ENCODE measurements at regions not wholly inside any gene's neighbourhood (a gene's known extent, or its start where the extent isn't known, plus 50 kb on each side); places are given as distances from the start of the nearest gene placed in this dataset.

DNA sequence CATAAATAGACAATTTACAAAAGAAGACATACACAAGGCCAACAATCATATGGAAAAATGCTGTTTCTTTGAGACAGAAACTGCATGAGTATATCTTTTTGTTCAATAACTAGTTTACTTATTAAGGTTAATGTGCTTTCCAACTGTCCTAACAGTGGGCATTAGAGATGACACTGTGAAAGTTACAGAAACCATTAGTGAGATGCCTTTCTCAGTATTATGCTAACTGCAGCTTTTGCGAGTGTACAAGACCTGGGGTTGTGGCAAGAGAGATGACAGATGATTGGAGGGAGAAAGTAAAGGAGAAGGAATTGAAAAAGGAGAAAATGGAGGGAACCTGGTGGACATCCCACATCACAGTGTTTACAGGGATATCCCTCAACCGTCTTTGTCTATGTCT, 640.5 kb downstream of the ZPLD1 start:
- no peak for DNase-seq

GRCh38 chr3:103077910-103078309, 643.1 kb downstream of the ZPLD1 start:
- no peak for DNase-seq

GRCh38 chr3:103082501-103082900, 647.7 kb downstream of the ZPLD1 start:
- no peak for DNase-seq

GRCh38 chr3:103083848-103084631, 649.2 kb downstream of the ZPLD1 start:
- no peak for DNase-seq

- no peak for DNase-seq
Observed at GRCh38 chr3:103085465-103085864, 650.6 kb downstream of the ZPLD1 start.

DNA sequence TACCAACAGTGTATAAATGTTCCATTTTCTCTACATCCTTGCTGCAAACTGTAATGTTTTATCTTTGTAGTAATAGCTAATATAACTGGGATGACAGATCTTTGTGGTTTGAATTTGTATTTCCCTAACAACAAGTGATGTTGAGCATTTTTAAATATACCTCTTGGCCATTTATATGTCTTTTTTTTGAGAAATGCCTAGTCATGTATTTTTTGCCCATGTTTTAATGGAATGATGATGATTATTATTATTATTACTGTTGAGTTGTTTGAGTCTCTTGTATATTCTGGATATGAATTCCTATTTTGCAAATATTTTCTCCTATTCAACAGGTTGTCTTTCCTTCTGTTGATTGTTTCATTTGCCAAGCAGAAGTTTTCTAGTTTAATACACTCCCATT, 654.9 kb downstream of the ZPLD1 start:
- DNase-seq, result no peak

DNA sequence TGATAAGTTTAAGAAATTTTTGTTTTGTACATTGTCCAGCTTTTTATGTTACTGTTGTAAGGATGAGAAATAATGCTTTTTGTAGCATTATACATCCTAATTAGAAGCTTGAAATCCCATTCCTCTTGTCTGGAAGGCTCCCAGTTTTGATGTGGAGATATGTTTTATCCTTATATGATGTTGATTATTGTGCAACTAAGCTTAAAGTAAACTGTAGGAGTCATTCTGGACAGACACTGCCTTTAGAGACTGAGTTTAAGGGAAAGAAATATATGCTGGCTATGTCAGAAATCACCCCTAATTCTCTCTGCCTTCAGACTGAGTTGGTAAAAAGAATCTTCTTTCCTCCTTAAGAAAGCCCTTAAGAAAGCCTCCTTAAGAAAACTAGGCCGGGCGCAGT, 670.4 kb downstream of the ZPLD1 start:
- no peak for DNase-seq

GRCh38 chr3:103112273-103112672, 677.5 kb downstream of the ZPLD1 start:
- DNase-seq, result no peak

DNA sequence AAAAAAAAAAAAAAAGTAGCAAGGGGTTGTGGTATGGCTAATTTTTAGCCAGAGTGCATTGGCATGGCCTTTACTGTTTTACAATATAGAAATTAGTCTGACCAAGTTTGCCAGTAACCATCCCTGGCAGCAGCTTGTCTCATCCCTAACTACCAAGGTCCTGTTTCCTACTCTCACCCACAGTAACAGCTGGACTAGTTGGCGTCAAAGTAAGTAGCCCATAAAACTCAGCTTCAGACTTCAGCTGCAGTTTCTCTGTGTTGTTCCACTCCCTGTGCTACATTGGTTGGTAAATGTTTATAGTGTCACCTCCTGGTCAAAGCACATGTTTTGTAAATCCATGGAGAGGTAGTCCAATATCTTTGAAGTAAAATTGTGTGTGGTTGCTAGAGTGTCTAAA, 691.3 kb downstream of the ZPLD1 start:
- no peak for DNase-seq

GRCh38 chr3:103127098-103127630, 692.3 kb downstream of the ZPLD1 start:
- no peak for DNase-seq

DNA sequence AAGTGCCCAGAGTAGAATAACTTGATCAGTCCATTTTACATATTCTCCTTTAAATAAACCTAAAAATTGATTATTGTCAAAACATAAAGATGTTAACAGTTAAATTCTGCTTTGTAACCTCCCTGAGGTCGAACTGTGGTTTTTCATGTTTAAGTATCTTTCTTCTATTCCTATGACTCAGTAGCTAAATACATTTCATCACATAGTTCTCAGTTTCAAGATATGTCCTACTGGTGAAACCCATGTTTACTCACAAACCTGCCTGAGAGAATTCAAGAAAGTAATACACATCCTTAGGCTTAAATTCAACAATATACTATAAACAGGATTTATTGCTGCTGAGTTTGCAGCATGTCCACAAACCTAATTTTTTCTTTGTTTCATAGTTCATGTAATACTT, 692.9 kb downstream of the ZPLD1 start:
- no peak for DNase-seq

DNA sequence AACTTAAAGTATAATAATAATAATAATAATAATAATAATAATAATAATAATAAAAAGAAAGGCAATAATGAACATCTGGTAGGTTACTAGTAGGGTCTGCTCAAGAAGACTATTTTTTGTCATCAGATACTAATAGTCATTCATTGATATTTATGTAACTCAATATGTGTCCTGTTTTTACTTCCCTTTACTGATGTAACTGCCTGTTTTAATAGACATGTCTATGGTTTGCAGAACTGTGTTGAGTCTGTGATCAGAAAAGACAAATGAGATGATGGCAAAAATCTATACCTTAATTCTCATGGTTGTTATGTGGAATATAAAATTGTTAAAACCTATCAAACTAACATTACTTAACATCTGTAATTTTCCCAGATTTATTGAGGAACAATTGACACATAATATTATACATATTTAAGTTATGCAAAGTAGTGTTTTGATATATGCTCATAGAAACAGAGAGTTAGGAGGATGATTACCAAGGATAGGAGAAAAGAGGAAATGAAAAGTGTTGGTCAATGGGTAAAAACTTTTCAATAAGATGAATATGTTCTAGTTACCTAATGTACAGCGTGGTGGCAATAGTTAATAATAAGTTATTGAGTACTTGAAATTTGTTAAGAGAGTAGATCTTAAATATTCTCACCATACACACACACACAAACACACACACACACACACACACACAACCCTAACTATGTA, 699.4 kb downstream of the ZPLD1 start:
- no peak for DNase-seq

GRCh38 chr3:103136621-103137020, 701.8 kb downstream of the ZPLD1 start:
- no peak for DNase-seq

GRCh38 chr3:103137830-103138229, 703.0 kb downstream of the ZPLD1 start:
- DNase-seq, result no peak

- DNase-seq, result no peak
Observed at GRCh38 chr3:103158183-103158582, 723.4 kb downstream of the ZPLD1 start.

- DNase-seq, result no peak
Observed at GRCh38 chr3:103166890-103167289, 732.1 kb downstream of the ZPLD1 start.

GRCh38 chr3:103167850-103168249, 733.0 kb downstream of the ZPLD1 start:
- DNase-seq, result no peak

DNA sequence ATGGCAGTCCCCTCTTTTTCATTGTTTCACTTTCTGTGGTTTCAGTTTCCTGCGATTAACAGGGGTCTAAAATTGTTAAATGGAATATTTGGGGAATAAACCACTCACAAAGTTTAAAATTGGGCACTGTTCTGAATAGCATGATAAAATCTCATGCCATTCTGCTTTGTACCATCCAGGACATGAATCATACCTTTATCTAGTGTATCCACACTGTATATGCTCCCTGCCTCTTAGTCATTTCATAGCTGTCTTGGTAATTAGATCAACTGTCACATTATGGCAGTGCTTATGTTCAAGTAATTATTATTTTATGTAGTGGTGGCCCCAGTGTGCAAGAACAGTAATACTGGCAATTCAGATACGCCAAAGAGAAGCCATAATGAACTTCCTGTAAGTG, 734.5 kb downstream of the ZPLD1 start:
- no peak for DNase-seq

- no peak for DNase-seq
Observed at GRCh38 chr3:103170651-103171050, 735.8 kb downstream of the ZPLD1 start.

GRCh38 chr3:103173940-103174339, 739.1 kb downstream of the ZPLD1 start:
- no peak for DNase-seq

GRCh38 chr3:103181160-103181559, 746.3 kb downstream of the ZPLD1 start:
- DNase-seq, result no peak

DNA sequence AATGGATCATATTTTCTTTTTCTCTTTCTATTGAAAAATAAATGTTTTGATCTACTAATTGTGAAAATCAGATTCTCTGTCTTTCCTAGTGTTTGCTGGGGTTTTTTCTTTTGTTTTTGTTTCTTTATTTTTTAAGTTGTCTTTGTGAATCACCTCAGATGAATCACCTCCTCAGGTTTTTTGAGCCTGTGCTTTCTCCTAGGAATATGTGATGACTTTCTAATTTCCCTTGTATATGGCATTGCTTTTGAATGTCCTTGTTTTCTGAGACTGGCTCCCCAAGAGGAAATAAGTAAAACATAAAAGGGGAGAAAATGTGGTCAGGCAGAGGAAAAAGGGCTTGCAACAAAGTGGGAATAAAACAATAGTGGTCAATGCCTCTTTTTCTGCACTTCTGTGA, 750.0 kb downstream of the ZPLD1 start:
- DNase-seq, result no peak

DNA sequence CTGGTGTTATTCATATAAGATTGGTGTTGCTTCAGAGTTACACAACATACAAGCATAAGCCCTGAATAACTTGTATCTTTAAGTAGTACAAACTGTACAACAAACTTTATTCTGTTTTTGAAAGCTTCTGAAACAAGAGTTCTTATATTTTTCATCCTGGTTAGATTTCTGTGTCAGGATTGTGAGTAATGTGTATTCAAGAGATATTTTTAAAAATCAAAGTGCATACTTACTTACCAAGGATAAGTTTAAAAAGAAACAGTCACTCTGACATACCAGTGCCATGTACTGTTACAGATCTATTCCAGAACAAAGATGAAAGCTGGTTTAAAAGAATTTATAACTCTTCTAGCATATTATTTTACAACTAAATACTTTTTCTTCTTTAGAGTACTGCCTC, 755.1 kb downstream of the ZPLD1 start:
- no peak for DNase-seq

DNA sequence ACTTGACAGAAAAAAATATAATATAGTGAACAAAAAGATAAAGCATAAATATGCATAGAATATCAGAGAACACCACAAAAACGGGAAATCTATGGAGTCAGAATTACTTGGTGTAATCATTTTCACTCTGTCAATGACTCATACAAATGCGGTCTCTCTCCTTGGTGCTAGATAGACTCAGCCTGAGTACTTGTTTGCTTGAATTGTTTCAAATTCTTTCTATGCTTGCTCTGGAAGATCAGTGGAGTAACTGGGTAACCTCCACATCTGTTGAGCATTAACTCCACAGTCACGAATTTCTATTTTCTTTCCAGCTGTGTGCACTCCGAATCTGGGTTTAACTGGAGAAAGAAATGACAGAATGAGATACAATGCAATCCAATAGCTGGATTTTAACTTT, 760.4 kb downstream of the ZPLD1 start:
- no peak for DNase-seq
